WERI-Rb-1 (cell line): ENCODE measurements at regions not wholly inside any gene's neighbourhood (a gene's known extent, or its start where the extent isn't known, plus 50 kb on each side); places are given as distances from the start of the nearest gene placed in this dataset.

Source experiments
- DNase-seq: peaks from one replicate; pipeline ENCODE4 v3.0.0-alpha.2; 2020
- H3K27ac ChIP-seq: fragments of 250-450 bp; sonication (Bioruptor Pico); 2 replicates; pipeline ENCODE4 v1.5.1; 2020; ENCODE audit warnings: mild to moderate bottlenecking, moderate library complexity
- H3K27me3 ChIP-seq: fragments of 250-450 bp; sonication (Bioruptor Pico); 2 replicates; pipeline ENCODE4 v1.5.1; 2021; ENCODE audit warnings: mild to moderate bottlenecking, low read depth, moderate library complexity; ENCODE audit not compliant: insufficient read depth, severe bottlenecking
- H3K36me3 ChIP-seq: fragments of 250-450 bp; sonication (Bioruptor Pico); 2 replicates; pipeline ENCODE4 v1.5.1; 2020; ENCODE audit warnings: mild to moderate bottlenecking, moderate library complexity
- H3K4me3 ChIP-seq: 2 replicates; pipeline ENCODE4 v1.5.1; 2011; ENCODE audit warnings: low read depth, mild to moderate bottlenecking, control low read depth, low read length
- H3K9me3 ChIP-seq: fragments of 250-450 bp; sonication (Bioruptor Pico); 2 replicates; pipeline ENCODE4 v1.5.1; 2021; ENCODE audit warnings: mild to moderate bottlenecking, moderate library complexity; ENCODE audit not compliant: severe bottlenecking
- TF ChIP-seq, protein P1 (sequence below): IDR thresholded peaks from 2 replicates; pipeline ENCODE4 v1.5.1; 2011; ENCODE audit warnings: low read depth, mild to moderate bottlenecking, control low read depth, inconsistent platforms, low read length

DNA sequence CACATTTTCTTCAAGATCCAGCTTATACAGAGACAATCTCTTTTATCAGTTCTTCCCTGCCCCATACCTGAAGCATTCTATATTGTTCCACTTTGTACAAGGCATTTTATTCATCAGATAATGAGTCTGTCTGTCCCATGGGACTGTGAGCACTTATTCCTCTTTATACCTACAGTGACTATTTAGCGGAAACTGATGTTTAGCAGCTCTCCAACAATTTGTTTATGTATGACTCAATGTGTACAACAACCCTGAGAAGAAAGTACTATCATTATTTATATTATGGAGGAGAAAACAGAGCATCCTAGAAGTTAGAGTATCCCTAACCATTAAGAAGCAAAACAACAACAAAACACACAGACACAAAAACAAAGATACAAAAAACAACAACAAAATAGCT lies 306.5 kb downstream of the PRDM5 start:
- TF ChIP-seq, protein P1, sequence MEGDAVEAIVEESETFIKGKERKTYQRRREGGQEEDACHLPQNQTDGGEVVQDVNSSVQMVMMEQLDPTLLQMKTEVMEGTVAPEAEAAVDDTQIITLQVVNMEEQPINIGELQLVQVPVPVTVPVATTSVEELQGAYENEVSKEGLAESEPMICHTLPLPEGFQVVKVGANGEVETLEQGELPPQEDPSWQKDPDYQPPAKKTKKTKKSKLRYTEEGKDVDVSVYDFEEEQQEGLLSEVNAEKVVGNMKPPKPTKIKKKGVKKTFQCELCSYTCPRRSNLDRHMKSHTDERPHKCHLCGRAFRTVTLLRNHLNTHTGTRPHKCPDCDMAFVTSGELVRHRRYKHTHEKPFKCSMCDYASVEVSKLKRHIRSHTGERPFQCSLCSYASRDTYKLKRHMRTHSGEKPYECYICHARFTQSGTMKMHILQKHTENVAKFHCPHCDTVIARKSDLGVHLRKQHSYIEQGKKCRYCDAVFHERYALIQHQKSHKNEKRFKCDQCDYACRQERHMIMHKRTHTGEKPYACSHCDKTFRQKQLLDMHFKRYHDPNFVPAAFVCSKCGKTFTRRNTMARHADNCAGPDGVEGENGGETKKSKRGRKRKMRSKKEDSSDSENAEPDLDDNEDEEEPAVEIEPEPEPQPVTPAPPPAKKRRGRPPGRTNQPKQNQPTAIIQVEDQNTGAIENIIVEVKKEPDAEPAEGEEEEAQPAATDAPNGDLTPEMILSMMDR = no peak
- Histone ChIP-seq H3K27me3 (no peaks in the 10 kb centered on the region), H3K4me3 (no peak overlapping the region), H3K27ac (no peak overlapping the region), H3K9me3 (no peaks in the 10 kb centered on the region), H3K36me3 (no peaks in the 10 kb centered on the region)
- no peak for DNase-seq

DNA sequence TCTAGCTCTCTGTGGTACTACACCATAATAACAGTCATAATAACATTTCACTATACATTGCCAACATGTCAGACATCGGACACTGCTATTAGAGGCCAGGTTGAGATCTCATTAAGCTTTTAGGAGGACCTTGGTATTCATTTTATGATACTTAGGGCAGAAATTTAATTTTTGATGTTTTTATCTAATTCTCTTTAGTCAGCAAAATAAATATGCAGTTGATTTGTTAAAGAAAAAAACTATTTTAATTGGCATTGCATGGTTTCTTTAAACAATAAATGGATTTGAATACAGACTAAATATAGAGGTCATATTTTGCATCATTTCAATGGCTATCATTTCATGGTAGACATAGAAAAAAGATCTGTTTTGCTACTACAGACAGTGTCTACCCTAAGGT lies 308.7 kb downstream of the PRDM5 start:
- no peaks in the 10 kb centered on the region for H3K36me3 ChIP-seq
- H3K9me3 ChIP-seq = no peaks in the 10 kb centered on the region
- no peak overlapping the region for H3K4me3 ChIP-seq
- TF ChIP-seq, protein P1 = no peak
- H3K27me3 ChIP-seq = no peaks in the 10 kb centered on the region
- no peak for DNase-seq
- no peak overlapping the region for H3K27ac ChIP-seq

DNA sequence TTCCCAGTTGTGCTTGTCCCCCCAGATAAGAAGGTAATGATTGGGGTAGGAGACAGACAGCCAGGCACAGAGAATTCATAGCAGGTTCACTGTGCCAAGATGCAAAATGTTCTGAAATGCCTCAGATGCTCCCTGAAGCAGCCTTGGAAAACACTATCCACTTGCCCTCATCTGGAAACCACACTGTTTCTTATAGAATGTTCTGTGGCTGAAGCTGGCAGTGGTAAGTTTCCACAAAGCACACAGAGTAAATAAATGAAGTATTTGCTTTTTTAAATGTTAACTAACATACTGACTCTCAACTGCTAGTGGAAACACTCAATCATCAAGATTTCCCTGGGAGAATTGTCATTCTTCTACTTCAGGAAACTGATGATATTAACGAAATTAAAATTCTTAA lies 311.4 kb downstream of the PRDM5 start:
- TF ChIP-seq, protein P1 = no peak
- Histone ChIP-seq H3K36me3 (no peaks in the 10 kb centered on the region), H3K9me3 (no peaks in the 10 kb centered on the region), H3K4me3 (no peak overlapping the region), H3K27me3 (no peaks in the 10 kb centered on the region), H3K27ac (no peak overlapping the region)
- DNase-seq = no peak

DNA sequence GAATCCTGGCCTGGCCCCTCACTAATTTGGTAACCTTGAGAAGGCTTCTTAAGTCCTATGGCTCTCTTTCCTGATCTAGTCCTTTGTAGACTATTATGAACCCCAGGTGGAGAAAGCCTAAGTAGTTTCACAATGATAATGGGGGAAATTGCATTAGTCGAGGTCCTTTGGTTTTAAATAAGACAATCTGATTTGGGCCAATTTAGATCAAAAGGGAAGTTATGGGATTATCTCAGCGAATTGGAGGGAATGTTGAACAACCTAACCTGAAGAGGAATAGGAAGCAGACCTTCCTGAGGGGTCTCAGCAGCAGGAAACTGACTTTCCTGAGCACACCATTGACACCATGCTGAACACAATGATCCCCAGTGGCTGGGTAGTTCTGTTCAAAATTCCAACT lies 331.5 kb downstream of the PRDM5 start:
- no peak for DNase-seq
- H3K4me3 ChIP-seq = no peak overlapping the region
- no peaks in the 10 kb centered on the region for H3K27me3 ChIP-seq
- no peaks in the 10 kb centered on the region for H3K9me3 ChIP-seq
- TF ChIP-seq, protein P1 = no peak
- H3K27ac ChIP-seq = no peak overlapping the region
- no peaks in the 10 kb centered on the region for H3K36me3 ChIP-seq

DNA sequence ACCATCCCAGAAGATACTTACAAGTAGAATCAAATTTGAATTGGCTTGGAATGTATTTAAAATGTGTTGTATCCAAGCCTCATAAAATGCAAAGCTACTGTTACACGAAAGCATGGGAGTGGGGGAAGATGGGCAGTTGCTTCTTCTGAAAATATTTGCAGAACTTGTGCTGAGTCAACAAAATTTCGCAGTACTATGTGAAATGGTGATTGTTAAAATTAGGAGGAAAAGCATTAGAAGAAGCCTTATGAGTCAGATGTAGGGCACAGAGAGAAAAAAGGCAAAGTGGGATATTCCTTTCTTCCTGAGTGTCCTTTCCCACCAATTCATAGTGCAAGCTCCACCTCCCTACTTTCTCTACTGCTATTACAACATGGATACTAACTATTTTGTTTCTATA lies 332.7 kb downstream of the PRDM5 start:
- Histone ChIP-seq H3K27me3 (no peaks in the 10 kb centered on the region), H3K27ac (no peak overlapping the region), H3K36me3 (no peaks in the 10 kb centered on the region), H3K4me3 (no peak overlapping the region), H3K9me3 (no peaks in the 10 kb centered on the region)
- DNase-seq = no peak
- TF ChIP-seq, protein P1 = no peak

DNA sequence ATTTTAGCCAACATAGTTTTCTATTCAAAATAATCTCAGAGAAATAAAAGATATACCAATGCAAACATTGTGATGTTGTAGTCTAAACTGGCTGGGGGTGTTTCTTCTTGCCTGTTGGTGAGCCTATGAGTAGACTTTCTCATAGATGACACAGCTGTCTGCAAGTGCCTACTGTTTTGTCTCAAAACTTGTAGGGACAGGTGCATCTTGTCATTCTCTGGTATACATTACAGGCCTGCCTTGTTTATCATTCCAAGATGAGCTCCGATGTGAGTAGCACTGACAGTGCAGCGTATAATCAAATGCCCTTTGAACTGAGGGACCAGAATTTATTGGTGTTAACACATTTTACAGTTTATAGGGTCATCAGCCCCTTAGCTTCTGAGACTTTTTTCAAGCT lies 353.8 kb downstream of the PRDM5 start:
- Histone ChIP-seq H3K4me3 (no peak overlapping the region), H3K36me3 (no peaks in the 10 kb centered on the region), H3K27ac (no peak overlapping the region), H3K9me3 (no peaks in the 10 kb centered on the region), H3K27me3 (no peaks in the 10 kb centered on the region)
- no peak for DNase-seq
- TF ChIP-seq, protein P1 = no peak
